H54 (cell line): ENCODE measurements at regions not wholly inside any gene's neighbourhood (a gene's known extent, or its start where the extent isn't known, plus 50 kb on each side); places are given as distances from the start of the nearest gene placed in this dataset.

ENCODE experiments used
- DNase-seq: peaks from one replicate; pipeline ENCODE4 v3.0.0; 2011; ENCODE audit warnings: low spot score, mixed read lengths; ENCODE audit not compliant: insufficient read length
- FAIRE-seq: peaks from 3 replicates; lab custom pipeline; 2011; peaks lifted over from hg19 to GRCh38; lab: Jason Lieb, UNC
- POLR2A ChIP-seq: IDR thresholded peaks from 2 replicates; pipeline ENCODE4 v1.6.1; 2011; ENCODE audit warnings: low read depth, mild to moderate bottlenecking, low read length

DNA sequence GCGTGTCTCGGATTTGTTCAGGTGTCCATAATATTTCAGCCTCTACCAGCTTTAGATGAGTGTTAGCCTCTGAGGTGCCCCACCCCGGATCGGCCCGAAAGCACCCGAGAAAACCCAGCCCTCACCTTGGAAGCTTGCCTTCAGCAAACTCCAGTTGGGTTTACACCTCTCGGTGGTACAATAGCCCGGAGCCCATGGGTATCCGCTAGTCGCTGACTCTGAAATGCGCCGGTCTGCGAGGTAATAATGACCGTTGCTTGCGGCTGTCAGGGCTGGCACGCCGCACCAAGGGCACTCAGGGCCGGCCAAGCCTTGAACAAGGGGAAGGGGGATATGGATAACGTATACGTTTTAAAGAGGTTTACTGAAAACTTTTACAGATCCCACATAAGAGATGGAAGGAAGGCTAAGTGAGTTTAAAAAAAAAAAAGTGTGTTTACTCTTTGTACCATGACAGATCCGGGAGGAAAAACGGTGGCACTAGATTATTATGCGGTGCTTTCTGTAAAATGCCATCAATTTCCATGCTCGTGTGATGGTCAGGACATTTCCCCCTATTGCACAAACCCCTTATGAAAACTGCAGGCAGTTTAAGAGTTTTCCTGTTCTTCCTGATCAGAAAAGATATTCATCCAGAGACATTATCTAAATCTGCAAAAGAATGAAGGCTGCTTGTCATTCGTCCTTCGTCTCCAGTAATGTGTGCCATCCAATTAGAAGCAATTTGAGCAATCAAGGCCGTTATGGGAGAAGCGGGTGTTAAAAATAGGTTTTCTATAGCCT, 124.2 kb downstream of the TMEM161B start:
- DNase-seq (no peak), FAIRE-seq (no peak)
- TF ChIP-seq POLR2A = no peak

DNA sequence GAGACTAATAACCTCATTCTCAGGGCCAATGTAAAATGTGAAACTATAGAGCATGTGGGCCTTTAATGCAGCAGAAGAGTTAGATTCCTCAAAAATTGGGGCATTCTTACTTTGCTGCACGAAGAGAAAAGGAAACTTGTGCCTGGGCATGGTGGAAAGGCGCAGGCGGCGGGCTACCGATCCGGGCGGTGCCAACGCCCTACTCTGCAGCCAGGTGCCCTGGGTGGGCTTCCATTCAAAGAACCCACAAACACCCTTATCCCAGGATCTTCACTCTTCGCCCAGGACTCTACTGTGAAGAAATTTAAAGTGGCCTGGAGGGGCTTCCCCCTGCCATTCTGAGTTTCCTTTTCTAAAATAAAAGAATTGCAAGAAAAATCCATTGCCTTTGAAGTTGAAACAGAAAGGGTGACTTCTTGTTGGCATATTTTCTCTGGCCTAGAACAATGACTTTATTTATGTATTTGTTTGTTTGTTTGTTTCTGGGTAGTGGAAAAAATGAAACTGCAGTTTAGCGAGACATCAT, 124.9 kb downstream of the TMEM161B start:
- TF ChIP-seq POLR2A = no peak
- FAIRE-seq (no peak), DNase-seq (no peak)

DNA sequence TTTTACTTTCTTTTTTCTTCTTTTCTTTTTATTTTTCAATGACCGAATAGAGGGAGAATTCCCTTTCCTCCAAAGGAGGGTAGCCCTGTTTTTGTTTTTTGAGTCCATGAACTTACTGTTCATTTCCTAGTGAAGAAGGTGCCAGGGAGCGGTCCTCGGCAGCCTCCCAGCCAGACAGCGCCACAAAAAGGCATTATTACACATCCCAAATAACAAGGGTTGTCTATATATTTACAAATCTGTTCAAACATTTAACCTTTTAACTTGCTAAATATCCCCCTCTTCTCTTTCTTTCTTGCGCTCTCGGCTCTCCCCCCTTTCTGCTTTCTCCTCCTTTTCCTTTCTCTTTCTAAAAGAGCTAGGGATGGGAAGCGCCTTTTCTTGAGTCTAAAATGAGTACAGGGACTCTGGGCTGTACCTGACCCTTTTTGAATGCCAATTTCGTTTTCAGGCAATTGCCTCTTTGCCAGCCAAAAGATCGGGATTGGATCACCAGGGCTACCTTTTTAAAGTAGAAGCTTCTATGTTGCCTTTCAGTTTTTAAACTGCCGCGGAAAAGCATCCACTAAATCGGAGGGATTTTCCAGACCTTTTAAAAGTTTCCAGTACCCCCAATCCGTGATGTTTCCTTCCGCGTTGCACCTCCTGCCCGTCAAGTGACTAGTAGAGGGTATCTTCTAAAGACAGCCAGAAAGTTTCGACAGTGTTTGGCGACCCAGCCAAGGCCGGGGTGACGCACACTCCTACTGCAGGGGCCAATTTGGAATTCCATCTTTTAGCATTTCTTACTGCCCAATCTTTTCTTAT, 125.6 kb downstream of the TMEM161B start:
- DNase-seq = no peak
- no peak for FAIRE-seq
- no peak for TF ChIP-seq POLR2A

- DNase-seq = no peak
- TF ChIP-seq POLR2A = no peak
- FAIRE-seq = no peak
These were observed 126.1 kb downstream of the TMEM161B start for GRCh38 chr5:88142636-88142885.

DNA sequence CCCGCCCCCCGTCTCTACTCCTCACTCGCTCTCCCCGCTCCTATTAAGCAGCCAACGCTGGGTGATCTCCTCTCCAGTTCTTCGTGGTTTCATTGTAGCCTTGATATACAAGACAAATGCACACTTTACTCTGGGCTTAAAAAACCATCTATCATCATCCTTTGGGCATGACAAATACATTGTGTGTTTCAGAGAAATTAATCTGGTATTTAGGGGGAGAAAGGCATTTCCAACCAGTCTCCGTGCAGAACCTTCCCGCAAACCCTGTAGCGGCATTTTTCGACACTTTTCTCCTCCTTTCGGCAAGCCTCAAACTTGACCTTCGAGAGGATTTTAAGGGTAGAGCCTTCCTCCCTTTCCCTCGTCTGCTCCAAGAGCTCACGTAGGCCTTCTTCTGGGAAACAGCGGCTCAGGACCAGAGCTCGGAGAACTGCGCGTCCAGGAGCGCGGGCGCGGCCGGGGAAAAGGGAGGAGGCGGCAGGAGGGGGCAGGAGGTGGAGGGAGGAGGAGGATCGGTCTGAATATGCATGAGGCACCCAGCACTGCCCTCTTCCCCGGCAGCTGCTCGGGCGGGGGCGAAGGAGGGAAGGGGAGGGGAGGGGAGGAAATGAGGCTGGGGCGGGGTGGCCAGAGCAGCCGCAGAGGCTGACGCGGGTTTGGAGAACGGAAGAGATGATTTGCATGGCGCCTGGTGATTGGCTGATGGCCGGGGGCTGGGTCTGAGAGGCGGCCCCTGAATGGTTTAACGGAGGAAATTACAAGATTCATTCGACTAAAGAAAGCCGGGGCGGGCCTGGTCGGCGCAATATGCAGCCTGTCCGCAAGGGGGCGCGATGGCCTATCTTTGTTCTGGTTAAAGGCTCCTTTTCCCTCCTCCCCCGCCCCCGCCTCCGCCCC, 127.5 kb downstream of the TMEM161B start:
- TF ChIP-seq POLR2A = no peak
- peak; percentile 77 for DNase-seq
- FAIRE-seq = peak; percentile 73

- DNase-seq (no peak), FAIRE-seq (no peak)
- no peak for TF ChIP-seq POLR2A
These were observed 128.2 kb downstream of the TMEM161B start for GRCh38 chr5:88140396-88140855.

DNA sequence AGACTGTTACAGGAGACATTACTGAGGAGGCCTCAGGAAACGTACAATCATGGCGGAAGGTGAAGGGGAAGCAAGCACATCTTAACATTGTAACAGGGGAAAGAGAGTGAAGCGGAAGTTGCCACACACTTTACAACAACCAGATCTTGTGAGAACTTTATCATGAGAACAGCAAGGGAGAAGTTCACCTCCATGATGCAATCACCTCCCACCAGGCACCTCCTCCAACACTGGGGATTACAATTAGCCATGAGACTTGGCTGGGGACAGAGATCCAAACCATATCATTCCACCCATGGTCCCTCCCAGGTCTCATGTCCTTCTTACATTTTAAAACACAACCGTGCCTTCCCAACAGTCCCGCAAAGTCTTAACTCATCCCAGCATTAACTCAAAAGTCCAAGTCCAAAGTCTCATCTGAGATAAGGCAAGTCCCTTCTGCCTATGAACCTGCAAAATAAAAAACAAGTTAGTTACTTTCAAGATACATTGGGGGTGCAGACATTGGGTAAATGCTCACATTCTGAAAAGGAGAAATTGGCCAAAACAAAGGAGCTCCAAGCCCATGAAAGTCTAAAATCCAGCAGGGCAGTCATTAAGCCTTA, 138.3 kb downstream of the TMEM161B start:
- TF ChIP-seq POLR2A = no peak
- FAIRE-seq (no peak), DNase-seq (no peak)

GRCh38 chr5:88128813-88129212, 139.8 kb downstream of the TMEM161B start:
- TF ChIP-seq POLR2A = no peak
- FAIRE-seq = no peak
- no peak for DNase-seq

DNA sequence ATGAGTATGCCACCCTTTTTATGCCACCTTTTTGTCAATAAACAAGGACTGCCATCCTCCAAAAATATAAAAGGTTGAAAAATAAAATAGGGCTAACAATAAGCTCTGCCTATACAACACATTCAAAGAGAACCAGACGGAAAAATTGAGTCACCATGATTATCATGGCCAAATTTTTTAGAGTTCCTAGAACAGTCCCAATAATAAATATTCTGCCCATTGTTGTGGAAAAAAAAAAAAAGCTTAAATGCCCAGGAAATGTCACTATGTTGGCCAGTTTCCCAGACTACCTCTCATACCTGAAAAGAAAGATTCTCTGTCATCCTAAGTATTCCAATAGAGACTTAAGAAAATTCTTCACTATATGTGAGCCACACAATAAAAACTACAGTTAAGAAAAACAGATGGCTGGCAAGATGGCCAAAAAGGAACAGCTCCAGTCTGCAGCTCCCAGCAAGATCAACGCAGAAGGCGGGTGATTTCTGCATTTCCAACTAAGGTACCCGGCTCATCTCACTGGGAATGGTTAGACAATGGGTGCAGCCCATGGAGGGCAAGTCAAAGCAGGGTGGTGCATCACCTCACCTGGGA, 149.0 kb downstream of the TMEM161B start:
- DNase-seq (no peak), FAIRE-seq (no peak)
- TF ChIP-seq POLR2A = no peak

- no peak for TF ChIP-seq POLR2A
- no peak for DNase-seq
- FAIRE-seq = no peak
These were observed 150.5 kb downstream of the TMEM161B start for GRCh38 chr5:88118179-88118578.

- TF ChIP-seq POLR2A = no peak
- FAIRE-seq (no peak), DNase-seq (no peak)
These were observed 151.1 kb downstream of the TMEM161B start for GRCh38 chr5:88117546-88117945.

- FAIRE-seq (no peak), DNase-seq (no peak)
- TF ChIP-seq POLR2A = no peak
These were observed 152.2 kb downstream of the TMEM161B start for GRCh38 chr5:88116396-88116795.

- FAIRE-seq (no peak), DNase-seq (no peak)
- TF ChIP-seq POLR2A = no peak
These were observed 153.4 kb downstream of the TMEM161B start for GRCh38 chr5:88115211-88115610.
